ENCODE measurements at regions not wholly inside any gene's neighbourhood (a gene's known extent, or its start where the extent isn't known, plus 50 kb on each side); places are given as distances from the start of the nearest gene placed in this dataset.
"Not testable (repeated sequence)": the region's sequence is repeated elsewhere in the genome, so short reads cannot be mapped to it uniquely, and the experiment has no call there.

- no peak for DNase-seq
Observed at GRCh38 chr5:23994581-23995370, 487.4 kb downstream of the PRDM9 start.

DNA sequence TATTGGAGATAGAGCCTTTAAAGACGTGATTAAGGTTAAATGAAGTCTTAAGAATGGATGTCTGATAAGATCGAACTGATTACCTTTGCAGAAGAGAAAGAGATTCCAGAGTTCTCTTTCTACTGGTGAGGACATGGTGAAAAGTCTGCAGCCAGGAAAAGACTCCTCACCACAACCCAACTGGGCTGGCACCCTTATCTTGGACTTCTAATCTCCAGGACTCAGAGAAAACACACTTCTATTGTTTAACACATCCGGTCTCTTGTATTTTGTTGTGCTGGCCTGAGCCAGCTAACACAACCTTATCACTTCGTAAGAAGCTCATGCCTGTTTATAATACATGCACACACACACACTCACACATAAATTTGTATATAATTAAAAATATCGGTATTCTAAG lies 489.1 kb downstream of the PRDM9 start:
- no peak for DNase-seq

GRCh38 chr5:24005384-24005783 lies 498.0 kb downstream of the PRDM9 start:
- no peak for DNase-seq

GRCh38 chr5:24017710-24018109 lies 510.3 kb downstream of the PRDM9 start:
- DNase-seq: not testable (repeated sequence)

DNA sequence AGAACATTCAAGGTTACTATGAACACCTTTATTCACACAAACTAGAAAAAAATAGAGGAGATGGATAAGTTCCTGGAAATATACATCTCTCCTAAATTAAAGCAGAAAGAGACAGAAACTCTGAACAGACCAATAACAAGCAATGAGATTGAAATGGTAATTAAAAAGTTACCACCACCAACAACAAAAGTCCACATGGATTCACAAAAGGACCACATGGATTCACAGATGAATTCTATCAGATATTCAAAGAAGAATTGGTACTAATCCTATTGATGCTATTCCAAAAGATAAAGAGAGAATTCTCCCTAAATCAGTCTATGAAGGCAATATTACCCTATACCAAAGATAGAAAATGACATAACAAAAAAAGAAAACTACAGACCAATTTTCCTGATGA lies 518.9 kb downstream of the PRDM9 start:
- no peak for DNase-seq

DNA sequence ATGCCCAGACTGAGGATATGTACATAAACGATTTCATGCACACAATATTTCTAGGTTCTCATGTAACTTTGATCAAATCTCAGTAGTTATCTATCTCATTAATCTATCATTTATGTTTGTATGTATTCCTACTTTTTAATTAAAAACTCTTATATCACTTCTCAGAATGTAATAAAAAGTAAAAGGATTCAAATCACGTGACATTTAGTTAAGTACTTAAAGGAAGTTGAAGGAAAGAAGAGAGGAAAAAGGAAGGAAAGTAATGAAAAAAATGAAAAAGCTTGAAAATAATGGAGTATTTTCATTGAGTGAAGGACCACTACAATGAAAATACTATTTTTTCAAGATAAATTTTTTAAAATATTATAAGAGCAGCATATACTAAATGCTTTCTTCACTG lies 535.3 kb downstream of the PRDM9 start:
- DNase-seq: no peak

DNA sequence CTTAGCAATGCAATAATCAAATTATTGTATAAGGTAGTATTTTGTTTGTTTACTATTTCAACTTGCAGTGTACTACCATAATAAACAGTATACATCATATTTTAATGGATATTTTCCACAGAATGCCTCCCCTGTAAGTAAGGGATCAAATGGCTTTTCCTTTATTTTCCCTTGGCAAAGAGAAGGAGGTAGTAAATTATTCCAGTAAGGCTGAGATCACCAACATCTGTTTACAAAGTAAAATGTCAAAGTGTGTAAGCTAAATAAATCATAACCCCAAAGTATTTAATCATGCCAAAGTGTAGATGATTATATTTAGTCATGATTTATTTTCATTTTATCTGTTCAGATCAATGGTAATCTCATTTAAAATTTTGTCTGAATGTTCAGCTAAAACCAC lies 537.6 kb downstream of the PRDM9 start:
- no peak for DNase-seq

GRCh38 chr5:24053737-24054136 lies 546.3 kb downstream of the PRDM9 start:
- DNase-seq: no peak

DNA sequence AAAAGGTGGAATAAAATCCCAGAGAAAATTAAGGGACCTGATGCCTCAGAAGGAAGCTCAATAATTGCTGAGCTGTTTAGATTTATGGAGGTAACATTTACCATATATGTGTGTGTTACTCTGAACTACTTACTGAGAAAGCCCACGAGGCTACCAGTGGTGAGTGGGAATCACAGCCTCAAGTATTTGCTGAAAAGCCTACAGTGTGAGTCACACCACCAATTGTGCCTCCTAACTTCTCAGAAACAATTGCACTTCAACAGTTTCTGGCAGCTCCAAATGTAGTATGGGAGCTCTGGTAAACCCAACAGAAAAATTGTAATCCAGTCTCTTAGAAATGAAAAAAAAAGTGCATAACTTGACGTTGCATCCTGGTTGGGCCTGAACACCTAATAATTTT lies 551.6 kb downstream of the PRDM9 start:
- DNase-seq: no peak

DNA sequence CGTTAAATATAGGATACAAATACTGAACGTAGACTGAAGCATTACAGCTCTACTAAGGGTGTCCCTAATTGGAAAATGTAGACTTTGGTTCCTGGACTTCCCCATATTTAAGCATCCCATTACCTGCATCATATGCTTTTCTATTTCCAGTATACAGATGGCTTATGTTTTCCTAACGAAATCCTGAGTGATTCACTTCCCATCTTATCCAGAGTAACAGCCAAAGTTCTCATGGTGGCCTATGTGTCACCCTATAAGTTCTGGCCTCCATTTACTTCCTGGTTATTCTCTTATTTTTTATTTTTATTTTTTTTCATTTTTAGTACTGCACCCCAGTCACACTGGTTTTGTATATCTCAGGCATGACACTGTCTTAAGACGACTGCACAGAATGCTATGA lies 552.3 kb downstream of the PRDM9 start:
- no peak for DNase-seq

GRCh38 chr5:24065779-24066178 lies 558.4 kb downstream of the PRDM9 start:
- no peak for DNase-seq

DNA sequence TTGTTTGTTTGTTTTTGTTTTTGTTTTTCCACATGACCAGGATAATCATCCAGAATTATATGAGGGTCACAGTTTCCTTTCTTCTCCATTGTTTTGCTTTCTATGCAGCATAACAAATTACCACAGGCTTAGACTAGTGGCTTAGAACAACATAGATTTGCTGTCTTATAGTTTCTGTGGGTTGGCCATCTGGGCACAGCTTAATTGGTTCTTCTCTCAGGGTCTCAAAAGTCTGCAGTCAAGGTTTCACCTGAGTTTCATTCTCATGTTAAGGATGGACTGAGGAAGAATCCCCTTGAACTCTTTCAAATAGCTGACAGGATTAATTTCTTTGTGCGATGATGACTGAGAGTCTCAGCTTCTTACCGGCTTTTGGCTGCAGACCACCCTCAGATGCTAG lies 559.8 kb downstream of the PRDM9 start:
- no peak for DNase-seq

- DNase-seq: no peak
Observed at GRCh38 chr5:24068524-24068923, 561.1 kb downstream of the PRDM9 start.

- DNase-seq: no peak
Observed at GRCh38 chr5:24073107-24073506, 565.7 kb downstream of the PRDM9 start.

- no peak for DNase-seq
Observed at GRCh38 chr5:24080046-24080445, 564.7 kb downstream of the CDH10 start.

- DNase-seq: no peak
Observed at GRCh38 chr5:24094081-24094679, 550.6 kb downstream of the CDH10 start.

- no peak for DNase-seq
Observed at GRCh38 chr5:24102010-24102409, 542.8 kb downstream of the CDH10 start.

- no peak for DNase-seq
Observed at GRCh38 chr5:24103451-24104023, 541.2 kb downstream of the CDH10 start.

DNA sequence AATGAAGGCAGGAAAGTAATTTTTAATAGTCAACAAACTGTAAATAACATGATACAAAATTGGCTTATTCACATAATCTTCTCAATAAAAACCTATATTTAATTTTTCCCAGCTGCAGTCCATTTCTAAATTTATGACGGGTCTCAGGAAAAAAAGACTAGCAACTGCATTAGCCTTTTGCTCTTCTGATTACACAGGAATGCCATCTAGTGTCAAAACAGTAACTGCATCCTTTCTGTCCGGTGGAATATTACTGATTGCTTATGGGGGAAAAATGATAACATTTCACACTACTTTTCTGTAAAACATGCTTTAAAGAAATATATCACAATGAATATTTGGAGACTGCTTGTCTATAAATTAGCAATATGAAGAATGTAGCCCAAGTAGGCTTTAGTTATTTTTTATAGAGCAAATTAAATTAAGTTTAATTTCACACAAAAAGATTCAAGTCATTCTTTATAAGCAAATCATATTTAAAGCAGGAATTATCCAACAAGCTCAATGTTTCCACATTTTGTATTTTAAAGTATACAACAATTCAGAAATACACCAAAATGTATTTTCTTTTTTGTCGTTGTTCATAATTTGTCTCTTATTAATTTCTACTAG lies 534.7 kb downstream of the CDH10 start:
- DNase-seq: peak; percentile 10

DNA sequence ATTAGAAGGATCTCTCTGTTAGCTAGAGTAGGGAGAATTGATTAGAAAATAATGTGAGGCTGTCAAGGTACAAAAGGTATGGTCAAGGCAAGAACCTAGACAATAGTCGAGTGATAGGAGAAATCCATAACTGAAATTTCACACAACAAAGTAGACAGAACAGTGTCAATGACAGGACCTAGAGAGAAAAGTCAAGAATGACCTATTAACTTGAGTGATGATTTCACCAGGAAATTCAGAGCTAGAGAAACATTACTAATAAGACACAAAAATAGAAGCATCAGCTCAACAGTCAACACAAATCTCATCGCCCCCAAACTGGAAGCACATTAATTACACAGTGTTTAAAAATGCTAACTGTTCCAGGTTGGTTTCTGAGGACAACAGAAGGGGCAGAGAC lies 532.4 kb downstream of the CDH10 start:
- DNase-seq: no peak

DNA sequence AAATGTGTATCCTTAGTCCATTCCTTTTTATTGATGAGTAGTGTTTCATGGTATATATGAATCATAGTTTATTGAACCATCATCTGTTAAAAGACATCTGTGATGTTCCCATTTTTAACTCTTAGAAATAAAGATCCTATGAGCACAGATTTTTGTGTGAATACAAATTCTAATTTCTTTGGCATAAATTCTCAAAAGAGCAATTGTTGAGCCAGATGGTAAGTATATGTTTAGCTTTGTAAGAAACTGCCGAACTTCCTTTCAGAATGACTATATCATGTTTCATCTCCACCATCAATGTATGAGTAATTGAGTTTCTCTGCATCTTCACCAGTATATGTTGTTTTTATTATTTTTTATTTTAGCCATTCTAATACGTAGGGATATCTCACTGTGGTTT lies 526.4 kb downstream of the CDH10 start:
- no peak for DNase-seq

DNA sequence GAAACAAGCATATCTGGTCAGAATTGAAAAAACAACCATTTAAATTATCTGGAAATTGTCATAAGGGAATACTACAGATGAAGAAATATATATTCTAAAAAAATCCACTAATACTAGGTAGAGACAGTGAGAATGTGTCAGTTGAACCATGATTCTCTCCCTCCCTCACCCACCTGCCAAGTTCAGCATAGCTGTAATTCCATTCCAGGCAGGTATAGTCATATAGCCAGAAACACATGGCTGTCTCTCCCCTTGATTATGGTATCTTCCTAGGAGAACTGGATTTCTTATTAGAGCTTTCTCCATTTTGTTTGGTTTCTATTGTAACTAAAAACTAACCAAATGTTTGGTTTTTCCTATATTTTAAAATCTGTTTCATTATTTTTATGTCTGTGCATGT lies 509.2 kb downstream of the CDH10 start:
- DNase-seq: no peak

DNA sequence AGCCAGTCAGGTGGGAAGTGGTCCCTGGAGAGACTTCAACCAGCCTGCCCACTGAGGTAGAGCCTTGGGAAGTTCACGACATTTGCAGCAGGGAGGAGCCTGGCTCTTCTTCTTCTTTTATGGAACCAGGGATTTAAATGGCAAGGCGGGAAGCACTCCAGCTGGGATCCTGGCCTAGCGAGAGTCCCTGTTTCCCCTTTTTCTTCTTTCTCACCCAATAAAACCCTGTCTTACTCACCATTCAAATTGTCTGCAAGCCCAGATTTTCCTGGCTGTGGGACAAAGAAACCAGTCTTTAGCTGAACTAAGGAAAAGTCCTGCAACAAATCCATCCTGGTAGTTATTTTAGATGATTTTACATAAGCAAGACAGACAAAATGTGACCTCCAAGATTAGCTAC lies 503.7 kb downstream of the CDH10 start:
- no peak for DNase-seq

- DNase-seq: no peak
Observed at GRCh38 chr5:24142341-24142740, 502.4 kb downstream of the CDH10 start.
